ENCODE measurements at regions not wholly inside any gene's neighbourhood (a gene's known extent, or its start where the extent isn't known, plus 50 kb on each side); places are given as distances from the start of the nearest gene placed in this dataset.

- TF ChIP-seq CTCF (IDR thresholded peaks at IDR 0.05) (no peak), POLR2A (IDR thresholded peaks at IDR 0.05) (no peak)
Measured at GRCh38 chr12:69070319-69071090, 137.5 kb upstream of the CPM start.

All from lower leg skin (tissue), 3 donors.